ENCODE measurements at regions not wholly inside any gene's neighbourhood (a gene's known extent, or its start where the extent isn't known, plus 50 kb on each side); places are given as distances from the start of the nearest gene placed in this dataset.
"Not testable (repeated sequence)": the region's sequence is repeated elsewhere in the genome, so short reads cannot be mapped to it uniquely, and the experiment has no call there.

DNA sequence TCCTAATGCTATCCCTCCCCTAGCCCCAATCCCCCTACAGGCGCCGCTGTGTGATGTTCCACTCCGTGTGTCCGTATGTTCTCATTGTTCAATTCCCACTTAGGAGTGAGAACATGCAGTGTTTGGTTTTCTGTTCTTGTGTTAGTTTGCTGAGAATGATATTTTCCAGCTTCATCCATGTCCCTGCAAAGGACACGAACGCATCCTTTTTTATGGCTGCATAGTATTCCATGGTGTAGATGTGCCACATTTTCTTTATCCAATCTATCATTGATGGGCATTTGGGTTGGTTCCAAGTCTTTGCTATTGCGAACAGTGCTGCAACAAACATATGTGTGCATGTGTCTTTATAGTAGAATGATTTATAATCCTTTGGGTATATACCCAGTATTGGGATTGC lies 174.2 kb upstream of the FOXK1 start:
- TF ChIP-seq, protein P1, sequence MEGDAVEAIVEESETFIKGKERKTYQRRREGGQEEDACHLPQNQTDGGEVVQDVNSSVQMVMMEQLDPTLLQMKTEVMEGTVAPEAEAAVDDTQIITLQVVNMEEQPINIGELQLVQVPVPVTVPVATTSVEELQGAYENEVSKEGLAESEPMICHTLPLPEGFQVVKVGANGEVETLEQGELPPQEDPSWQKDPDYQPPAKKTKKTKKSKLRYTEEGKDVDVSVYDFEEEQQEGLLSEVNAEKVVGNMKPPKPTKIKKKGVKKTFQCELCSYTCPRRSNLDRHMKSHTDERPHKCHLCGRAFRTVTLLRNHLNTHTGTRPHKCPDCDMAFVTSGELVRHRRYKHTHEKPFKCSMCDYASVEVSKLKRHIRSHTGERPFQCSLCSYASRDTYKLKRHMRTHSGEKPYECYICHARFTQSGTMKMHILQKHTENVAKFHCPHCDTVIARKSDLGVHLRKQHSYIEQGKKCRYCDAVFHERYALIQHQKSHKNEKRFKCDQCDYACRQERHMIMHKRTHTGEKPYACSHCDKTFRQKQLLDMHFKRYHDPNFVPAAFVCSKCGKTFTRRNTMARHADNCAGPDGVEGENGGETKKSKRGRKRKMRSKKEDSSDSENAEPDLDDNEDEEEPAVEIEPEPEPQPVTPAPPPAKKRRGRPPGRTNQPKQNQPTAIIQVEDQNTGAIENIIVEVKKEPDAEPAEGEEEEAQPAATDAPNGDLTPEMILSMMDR (IDR thresholded peaks at IDR 0.05), result not testable (repeated sequence)
- not testable (repeated sequence) for TF ChIP-seq POLR2A (IDR thresholded peaks at IDR 0.05)
